SIG-M5 treated with dmso at 0.1 percent for 504 hours (cell line): ENCODE measurements at regions not wholly inside any gene's neighbourhood (a gene's known extent, or its start where the extent isn't known, plus 50 kb on each side); places are given as distances from the start of the nearest gene placed in this dataset.

Source experiments
- DNase-seq: peaks from one replicate; lab custom pipeline; 2025; ENCODE audit not compliant: unreplicated experiment; lab: John Stamatoyannopoulos, UW

DNA sequence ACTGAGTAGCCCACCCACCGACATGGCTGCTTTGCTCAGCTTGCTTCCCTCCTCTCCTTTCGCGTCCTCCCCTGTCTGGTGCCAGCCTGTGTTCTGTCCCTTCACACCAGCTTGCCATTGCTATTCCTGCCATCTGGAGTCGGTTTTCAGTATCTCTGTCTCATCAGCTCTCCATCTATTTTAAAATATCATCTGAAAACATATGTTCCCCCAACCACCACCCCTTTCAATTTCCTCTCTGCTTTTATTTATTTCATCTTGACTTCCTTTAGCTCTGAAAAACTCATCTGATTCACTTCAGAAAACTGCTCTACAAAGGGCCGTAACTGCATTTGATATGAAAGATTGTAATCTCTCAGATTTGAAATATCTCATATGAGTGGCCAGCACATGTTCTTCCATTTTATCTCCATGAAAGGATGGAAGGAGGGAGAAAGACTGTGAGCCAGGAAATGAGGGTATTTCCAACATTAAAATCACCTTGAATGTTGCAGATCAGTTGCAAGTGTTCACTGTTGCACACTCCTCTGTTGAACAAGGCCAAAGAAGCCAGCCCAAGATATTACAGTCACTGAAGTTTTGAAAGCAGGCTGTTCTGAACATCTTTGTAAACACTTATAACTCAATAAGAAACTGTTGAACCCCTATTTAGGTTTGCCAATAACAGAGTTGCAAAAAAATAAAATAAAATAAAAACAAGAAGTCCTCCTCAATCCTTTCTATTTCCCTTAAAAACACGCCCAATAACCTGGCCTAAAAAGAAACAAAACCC lies 202.4 kb upstream of the NEBL start:
- DNase-seq = no peak

GRCh38 chr10:21097926-21098355 lies 200.8 kb upstream of the NEBL start:
- DNase-seq = no peak

DNA sequence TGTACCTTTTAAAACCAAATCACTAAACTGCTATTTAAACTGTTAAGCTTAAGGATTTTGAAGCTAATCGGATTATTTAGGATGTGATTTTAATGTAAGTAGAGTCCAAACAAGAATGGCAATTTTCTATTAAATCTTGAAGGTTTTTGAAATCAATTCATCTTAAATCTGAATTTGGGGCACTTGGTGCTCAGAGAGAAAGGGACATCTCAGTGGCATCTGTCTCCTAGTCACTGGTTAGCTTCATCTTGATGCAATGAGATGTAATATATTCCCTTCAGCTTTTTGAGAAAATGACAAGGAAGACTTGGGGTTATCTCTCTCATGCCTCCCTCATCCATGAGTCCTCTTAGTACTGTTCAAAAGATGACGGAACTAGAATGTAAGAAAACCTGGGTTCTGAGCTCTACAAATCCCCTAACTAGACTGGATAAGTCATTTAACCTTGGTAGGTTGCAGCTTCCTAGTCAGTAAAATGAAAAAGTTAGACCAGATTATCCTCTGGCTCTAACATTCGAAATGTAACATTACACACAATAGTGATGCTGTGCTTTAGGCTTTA lies 198.5 kb upstream of the NEBL start:
- DNase-seq = no peak

DNA sequence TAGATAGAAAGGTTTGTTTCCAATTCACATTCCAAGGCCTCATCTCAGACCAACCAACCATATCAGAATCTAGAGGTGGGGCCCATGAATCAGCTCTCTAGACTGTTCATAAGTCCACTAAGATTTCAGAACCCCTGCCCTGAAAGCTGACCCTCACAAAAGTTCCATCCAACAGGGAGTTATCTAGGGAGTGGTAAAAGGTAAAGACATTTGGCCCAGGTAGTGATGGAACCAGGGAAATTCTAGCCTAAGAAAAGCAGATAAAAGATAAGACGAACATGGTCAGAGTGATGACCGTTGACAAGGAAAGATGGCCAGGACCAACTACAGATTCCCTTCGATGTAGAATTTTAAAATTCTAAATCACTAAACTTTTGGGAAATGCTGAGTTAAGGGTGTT lies 198.0 kb upstream of the NEBL start:
- DNase-seq = no peak

DNA sequence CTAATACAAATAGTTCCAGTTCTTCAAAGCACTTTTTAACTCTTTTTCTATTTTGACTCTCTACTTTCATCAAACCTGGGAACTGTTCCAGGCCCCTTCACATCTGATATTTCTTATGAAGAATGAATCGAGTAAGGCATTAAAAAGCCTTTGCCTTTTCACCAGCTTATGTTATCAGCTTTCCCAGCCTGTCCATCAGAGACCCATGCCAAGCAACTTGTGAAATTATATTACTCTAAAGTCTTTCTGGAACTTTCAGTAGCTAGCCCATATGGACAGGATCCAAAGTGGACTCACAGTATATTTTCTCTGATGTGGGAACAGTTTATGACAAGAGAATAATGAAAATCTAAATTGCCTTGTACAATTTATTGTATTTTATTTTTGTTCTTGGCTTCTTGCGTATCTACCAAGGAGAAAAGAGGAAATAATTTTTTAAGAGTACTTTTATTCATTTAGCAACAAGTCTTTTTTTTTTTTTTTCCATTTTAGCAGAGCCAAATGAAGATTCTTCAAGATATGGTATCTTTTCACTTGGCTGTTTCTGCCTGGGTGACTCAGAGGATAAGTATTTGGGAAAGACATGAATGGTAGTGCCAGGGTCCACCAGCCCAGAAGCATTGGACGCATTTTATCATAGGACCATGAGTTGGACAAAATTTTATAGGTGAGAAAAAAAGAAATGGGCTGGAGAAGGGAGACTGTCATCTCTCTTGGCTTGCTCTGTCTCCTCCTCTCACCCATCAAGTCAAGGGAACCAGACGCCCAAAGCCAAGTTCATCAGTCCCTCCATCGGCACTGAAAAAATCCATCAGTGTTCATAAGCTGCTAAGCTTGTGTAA lies 195.8 kb upstream of the NEBL start:
- DNase-seq = no peak

- no peak for DNase-seq
Measured at GRCh38 chr10:21090609-21091082, 193.5 kb upstream of the NEBL start.

- no peak for DNase-seq
Measured at GRCh38 chr10:21087476-21087875, 190.4 kb upstream of the NEBL start.

DNA sequence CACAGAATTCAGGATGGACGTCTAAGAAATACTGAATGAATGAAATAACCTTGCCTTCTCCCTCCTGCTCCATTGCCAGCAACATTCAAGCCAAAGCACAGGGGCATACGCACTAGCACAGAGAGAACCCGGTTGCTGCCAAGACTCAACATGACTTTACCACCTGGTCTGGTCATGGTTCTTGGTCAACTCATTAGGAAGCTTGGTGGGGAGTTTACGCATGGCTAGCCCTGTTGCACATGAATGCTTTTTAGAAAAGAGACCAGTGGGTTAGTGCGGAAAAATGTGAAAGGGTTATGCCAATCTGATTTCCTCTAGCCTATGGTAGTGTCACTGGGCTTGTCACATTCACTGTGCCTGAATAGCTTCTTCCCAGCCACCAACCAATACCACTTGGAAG lies 187.6 kb upstream of the NEBL start:
- no peak for DNase-seq

DNA sequence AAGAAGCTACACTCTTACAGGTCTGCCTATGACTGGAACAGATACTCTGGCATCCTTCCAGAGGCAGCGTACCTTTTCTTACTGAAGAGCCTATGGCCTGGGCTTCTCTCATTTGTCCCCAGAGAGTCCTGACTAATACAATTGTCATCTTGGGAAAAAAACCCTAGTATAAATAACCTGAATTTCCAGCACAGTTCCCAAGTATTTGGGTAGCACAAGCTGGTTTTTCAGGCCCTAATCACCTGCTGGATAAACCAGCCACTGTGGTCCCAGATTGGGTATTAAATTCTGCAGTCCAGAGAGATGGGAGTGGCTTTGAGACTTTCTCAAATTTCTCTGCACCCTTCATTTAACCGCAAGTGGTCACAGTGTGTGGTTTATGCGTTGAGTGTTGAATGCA lies 186.8 kb upstream of the NEBL start:
- peak; percentile 56 for DNase-seq

- DNase-seq = no peak
Measured at GRCh38 chr10:21082206-21082605, 185.1 kb upstream of the NEBL start.

- DNase-seq = no peak
Measured at GRCh38 chr10:21080261-21080660, 183.2 kb upstream of the NEBL start.

- DNase-seq = no peak
Measured at GRCh38 chr10:21079330-21079658, 182.2 kb upstream of the NEBL start.

- peak; percentile 35 for DNase-seq
Measured at GRCh38 chr10:21078410-21079329, 181.6 kb upstream of the NEBL start.

DNA sequence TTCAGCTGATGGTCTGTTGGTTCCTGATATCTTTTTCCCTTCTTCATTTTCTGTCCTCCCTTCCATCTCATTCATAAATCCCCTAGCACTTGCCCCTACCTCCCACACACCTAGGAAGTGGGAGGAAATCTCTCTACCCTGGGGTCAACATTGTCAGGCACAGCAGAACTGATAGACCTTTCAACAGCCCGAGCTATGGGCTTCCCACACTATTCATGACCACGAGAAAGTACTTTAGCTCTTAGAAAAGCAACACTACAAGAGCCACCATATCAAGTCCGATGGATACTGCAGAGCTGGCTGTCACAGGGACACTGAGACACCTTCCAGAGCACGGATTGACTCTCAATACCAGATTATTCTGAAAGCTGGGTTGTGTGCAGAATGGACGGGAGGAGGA lies 180.6 kb upstream of the NEBL start:
- no peak for DNase-seq

DNA sequence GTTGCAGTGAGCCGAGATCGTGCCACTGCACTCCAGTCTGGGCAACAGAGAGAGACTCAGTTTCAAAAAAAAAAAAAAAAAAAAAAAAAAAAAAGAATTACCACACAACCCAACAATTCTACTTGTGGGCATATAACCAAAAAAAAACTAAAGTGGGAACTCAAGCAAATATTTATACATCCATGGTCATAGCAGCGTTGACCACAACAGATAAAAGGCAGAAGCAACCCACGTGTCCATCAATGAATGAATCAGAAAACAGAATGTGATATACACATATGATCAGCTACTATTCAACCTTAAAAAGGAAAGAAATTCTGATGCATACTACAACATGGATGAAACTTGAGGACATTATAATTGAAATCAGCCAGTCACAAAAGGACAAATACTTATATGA lies 179.3 kb upstream of the NEBL start:
- no peak for DNase-seq

DNA sequence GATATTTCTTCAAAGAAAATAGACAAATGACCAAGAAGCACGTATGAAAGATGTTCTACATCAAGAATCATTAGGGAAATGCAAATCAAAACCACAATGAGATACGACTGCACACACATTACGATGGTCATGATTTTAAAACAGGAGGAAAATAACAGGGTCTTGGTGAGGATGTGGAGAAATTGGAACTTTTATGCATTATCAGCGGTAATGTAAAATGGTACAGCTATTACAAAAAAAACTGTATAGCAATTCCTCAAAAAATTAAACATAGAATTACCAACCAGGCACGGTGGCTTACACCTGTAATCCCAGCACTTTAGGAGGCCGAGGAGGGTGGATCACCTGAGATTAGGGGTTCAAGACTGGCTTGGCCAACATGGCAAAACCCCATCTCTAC lies 178.8 kb upstream of the NEBL start:
- no peak for DNase-seq

DNA sequence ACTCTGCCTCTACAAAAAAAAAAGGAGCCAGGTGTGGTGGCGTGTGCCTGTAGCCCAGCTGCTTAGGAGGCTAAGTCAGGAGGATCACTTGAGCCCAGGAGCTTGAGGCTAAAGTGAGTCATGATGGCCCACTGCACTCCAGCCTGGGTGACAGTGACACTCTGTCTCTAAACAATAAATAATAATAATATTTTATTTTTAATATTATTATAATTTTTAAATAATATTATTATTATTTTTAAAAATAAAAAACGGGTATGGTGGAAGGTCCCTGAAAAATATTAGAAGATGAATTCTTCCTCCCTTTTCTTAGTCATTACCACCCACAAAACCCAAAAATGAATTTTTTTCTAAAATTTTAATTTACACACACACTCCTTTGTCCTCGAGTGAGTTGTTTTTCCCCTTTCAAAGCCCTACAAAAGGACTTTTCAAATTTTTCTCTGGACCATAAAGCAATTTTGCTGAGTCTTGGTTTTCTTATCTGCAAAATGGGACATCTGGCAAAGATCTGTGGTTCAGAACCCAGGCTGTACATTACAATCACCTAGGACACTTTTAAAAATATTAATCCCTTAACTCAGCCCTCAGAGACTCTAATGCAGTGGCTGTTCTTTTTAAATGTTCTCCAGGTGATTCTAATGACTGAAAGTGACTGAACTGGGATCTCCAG lies 174.0 kb upstream of the NEBL start:
- no peak for DNase-seq

DNA sequence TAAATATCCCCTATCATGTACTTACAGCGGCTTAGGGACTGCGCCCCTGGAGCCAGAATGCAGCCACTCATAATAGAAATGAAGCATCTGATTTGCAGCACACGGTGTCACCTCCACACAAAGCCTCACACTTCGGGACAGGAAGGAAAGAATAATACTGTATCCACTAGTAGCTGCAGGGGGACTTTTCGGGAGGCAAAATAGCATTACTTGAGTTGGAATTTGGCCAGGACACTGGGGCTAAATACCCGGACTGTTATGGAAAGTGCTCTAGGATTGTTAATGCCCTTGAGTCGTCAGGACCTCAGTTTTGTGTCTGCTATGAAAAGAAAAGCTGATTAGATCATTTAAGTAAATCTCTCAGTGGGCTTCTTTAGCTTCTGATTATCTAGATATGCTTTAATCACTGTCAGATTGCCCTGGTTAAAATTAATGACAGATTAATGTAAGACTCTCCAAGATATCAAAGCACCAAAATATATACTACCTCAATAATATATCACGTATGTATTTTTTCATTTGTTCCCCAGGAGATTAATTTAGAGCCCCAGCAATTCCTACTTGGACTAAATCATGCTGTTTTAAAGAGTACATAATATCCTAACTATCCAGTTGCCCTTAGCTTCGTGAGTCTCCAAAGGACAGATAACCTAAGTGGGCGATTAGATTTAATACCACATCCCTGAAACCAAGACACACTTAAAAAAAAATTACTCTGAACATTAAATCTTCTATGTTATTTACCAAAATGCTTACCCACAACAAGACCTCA lies 173.0 kb upstream of the NEBL start:
- DNase-seq = no peak

DNA sequence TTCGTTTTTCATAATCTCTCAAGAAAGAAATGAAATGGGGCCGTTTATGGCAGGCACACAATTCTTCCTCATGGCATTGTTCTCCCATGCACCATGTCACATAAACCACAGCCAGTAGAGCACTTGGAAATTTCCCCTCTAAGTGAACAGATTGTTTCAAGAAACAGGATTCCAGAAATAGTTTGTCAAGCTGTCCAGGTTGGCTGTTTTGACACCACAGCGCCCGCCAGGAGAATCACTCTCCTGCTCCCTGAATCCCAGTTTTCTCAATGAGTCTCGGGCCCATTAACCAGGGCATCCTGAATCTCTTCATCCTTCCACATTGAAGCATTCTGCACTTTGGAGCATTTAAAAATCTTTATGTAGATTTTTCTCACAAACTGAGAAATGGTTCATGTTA lies 172.2 kb upstream of the NEBL start:
- no peak for DNase-seq
